ENCODE measurements at regions not wholly inside any gene's neighbourhood (a gene's known extent, or its start where the extent isn't known, plus 50 kb on each side); places are given as distances from the start of the nearest gene placed in this dataset.
A peak's percentile ranks its signal among the peaks of the same experiment; 100 is the strongest.
"Not testable (repeated sequence)": the region's sequence is repeated elsewhere in the genome, so short reads cannot be mapped to it uniquely, and the experiment has no call there.

GRCh38 chr11:119586181-119586580, 142.8 kb downstream of the NECTIN1 start:
- no peak for DNase-seq (ENCODE audit: low read depth, low spot score)

DNA sequence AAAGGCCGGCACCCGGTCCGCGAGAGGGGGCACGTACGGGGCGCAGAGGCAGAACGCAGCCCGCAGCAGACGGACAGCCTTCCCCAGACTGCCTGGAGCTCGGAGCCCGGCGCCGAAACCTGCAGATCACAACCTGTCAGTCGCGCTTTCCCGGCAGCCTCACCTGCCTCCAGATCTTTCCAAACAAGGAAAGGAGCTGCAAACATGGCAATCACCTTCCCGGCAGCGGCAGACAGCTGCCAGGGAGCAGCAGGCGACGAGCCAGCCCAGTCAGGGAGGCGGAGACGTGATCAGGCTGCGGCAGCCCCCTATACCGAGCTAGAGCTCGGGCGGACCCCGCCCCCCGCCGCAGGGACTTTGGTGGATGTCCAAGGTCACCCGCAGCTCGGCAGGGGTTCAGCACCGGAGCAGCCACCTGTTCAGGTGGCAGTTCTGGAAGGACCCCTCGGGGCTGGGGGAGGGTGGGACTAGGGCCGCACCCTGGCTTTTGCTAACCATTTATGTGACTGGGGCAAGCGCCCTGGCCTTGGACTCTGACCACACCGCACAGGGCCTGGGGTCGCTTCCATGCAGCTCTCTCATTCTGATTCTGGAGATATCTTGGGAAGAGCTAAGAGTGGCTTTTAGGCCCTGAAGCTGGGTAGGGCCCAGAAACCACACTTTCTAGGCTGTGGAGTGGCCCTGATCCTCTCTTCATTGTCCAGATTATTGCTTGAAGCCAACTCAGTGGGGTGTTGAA, 143.8 kb downstream of the NECTIN1 start:
- no peak for DNase-seq (ENCODE audit: low read depth, low spot score)

GRCh38 chr11:119584193-119585042, 144.6 kb downstream of the NECTIN1 start:
- DNase-seq (ENCODE audit: low read depth, low spot score): peak; percentile 24

GRCh38 chr11:119583585-119583984, 145.4 kb downstream of the NECTIN1 start:
- DNase-seq (ENCODE audit: low read depth, low spot score): no peak

GRCh38 chr11:119581396-119581795, 147.6 kb downstream of the NECTIN1 start:
- not testable (repeated sequence) for DNase-seq (ENCODE audit: low read depth, low spot score)

GRCh38 chr11:119580751-119581150, 148.2 kb downstream of the NECTIN1 start:
- DNase-seq (ENCODE audit: low read depth, low spot score): no peak

GRCh38 chr11:119580081-119580480, 148.9 kb downstream of the NECTIN1 start:
- DNase-seq (ENCODE audit: low read depth, low spot score): no peak

DNA sequence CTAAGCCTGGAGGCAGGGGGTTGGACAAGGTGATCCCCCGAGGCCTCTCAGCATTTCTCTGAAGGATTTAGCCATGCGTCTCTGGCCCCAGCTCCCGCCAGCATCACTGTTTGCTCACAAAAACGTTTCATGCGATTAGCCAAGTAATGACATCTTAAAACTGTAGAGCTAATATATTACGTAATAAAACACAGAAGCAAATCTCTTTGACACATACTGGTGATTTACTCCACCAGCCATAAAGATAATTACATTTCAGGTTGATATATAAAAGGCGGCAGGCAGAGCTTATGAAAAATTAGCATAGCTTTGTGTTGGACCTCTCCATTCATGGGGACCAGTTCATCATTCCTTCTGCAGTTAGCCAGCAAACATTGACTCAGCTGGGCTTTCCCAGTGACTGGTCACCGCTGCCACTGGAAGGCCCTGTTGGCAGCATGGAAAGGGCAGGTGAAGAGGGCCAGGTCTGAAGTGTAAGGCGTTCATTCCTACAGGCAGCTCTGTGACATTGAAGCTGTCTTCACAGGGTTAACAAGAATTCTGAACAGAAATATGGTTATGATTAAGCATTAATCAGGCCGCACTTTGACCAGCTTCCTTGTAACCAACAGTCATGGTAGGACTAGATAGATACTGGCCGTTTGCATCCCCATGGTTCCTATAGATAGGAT, 150.3 kb downstream of the NECTIN1 start:
- DNase-seq (ENCODE audit: low read depth, low spot score): no peak

GRCh38 chr11:119573858-119574257, 150.9 kb upstream of the THY1 start:
- no peak for DNase-seq (ENCODE audit: low read depth, low spot score)

DNA sequence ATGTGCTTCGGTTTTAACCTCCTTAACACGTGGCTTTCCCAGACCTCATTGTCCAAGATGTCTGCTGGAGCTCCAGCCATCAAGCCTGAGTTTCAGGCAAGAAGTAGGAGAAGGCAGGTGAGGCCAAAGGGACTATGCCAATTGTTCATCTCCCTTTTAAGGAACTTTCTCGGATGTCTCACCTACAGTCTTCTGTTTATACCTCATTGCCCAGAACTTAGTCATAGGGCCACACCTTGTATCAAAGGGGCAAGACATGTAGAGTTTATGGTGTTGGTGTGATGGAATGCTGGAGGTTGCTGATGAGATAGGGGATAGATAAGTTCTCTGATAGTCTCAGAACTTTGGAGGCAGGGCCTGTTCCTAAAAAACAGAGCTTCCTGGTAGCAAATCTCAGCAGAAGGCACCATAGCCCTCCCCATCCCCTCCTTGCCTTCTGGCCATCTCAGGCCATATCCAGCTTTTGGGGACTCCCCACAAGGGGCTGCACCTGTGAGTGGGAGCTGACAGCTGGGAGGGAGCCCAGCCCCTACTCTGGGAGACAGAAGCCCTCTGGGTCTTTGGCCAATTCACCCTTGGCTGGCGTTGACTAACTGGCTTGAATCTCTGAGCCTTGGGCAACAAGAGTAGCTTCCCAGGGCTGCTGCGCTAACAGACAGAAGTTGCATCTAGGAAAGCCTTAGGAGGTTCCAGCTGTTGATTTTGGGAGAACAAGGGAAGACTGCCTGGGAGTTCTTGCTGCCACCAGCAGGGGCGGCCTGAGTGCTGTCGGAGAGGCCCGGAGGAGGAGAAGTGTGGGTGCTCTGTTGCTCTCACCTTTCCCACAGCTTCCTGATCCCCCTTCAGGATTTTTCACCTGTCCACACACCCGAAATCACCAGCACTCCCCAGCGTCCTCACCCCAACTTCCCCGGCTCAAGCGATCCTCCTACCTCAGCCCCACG, 149.8 kb upstream of the THY1 start:
- DNase-seq (ENCODE audit: low read depth, low spot score): no peak

DNA sequence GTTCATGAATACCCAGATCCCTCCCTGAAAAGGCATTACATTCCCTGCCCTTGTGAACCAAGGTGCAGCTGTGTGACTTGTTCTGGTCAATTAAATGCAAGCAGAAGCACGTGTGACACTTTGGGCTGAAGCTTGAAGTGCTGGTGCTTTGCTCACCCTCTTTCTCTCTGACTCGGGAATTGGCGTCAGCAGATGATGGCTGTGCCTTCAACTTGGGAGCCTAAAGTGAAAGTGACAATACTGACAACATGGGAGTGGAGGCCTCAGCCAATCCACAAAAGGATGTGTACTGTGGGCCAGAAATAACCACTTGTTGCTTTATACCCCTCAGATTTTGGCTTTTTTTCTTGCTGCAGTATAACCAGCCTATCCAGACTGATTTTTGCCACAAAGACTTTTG, 148.3 kb upstream of the THY1 start:
- no peak for DNase-seq (ENCODE audit: low read depth, low spot score)

DNA sequence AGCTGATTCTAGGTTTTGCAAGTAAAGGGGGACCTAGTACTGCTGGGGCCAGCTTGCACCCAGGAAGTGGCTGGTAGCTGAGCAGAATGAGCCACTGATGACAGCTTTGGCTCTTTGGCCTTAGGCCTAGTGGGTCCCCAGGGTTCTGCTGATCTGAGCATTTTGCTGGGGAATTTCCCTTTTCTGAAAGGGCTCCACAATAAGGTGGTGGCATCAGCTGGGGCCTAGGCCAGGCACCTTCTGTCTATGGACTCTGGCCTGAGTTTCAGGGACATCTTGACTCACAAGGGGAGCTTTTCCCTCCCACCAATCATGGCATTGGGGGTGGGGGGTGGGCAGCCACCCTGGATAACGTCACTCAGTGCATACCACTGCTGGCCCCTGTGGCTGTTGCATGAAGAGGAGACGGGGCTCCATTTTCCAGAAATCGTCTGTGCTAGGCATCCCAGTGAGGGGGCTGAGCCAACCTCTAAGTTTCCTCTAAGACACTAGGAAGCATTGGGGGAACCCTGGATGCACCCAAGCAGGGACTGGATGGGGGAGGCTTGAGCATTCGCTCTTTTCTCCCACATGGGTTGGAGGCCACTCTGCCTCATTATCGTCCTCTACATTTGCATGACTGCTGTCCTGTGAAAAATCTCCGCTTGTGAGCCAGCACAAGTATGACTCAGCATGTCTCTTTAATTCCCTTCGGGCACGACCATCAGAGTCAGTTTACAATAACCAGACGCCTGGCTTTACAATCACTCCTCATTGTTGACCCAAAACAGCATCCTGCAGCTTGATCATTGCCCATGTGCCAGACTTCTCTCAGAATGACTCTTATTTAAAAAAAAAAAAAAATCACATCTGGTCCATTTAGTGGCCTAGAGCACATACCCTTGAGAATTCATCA, 145.0 kb upstream of the THY1 start:
- no peak for DNase-seq (ENCODE audit: low read depth, low spot score)

DNA sequence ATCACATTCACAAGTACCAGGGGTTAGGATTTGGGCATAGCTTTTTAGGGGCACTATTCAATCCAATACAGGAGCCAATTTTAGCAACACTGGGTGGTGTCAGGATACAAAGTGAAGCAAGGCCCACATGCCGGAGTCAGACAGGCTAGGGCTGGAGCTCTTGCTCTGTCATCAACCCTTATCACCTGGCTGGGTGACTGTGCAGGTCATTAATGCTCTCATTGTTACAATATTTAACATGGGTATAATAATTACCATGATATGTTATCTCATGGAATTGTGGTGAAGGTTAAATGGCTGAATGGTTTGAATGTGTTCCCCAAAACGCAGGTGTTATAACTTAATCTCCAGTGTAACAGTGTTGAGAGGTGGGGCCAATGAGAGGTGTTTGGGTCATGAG, 143.3 kb upstream of the THY1 start:
- no peak for DNase-seq (ENCODE audit: low read depth, low spot score)

- not testable (repeated sequence) for DNase-seq (ENCODE audit: low read depth, low spot score)
These were observed 142.7 kb upstream of the THY1 start for GRCh38 chr11:119565693-119566092.

GRCh38 chr11:119560961-119561360, 138.0 kb upstream of the THY1 start:
- no peak for DNase-seq (ENCODE audit: low read depth, low spot score)

DNA sequence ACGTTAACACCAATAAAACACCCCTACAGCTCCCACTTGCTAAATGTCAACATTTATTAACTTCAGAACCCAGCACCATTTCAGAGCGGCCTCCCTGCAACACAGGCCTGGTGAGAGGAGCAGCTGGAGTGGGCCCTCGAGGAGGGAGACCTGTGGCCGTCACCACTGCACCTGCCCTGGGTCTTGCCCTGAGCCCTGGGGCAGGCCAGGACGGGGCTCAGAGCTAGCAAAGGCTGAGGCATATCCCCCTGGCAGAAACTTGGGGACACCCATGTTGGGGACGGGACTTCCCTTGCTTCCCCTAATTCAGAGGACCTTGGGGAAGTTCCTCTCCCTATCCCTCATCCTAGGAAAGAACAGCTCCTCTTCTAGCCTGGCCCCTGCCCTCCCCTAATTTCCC, 137.3 kb upstream of the THY1 start:
- DNase-seq (ENCODE audit: low read depth, low spot score): no peak

- no peak for DNase-seq (ENCODE audit: low read depth, low spot score)
These were observed 129.1 kb upstream of the THY1 start for GRCh38 chr11:119552106-119552485.

GRCh38 chr11:119551420-119552105, 128.6 kb upstream of the THY1 start:
- no peak for DNase-seq (ENCODE audit: low read depth, low spot score)

GRCh38 chr11:119550053-119550752, 127.2 kb upstream of the THY1 start:
- DNase-seq (ENCODE audit: low read depth, low spot score): no peak
